Ovary (tissue), 7 donors: ENCODE measurements at regions not wholly inside any gene's neighbourhood (a gene's known extent, or its start where the extent isn't known, plus 50 kb on each side); places are given as distances from the start of the nearest gene placed in this dataset.
"Not testable (repeated sequence)": the region's sequence is repeated elsewhere in the genome, so short reads cannot be mapped to it uniquely, and the experiment has no call there.

Experiments
- DNase-seq, 5 donors: peaks; one replicate each; pipeline ENCODE4 v3.0.0-alpha.2; 2019 to 2020
- H3K27ac ChIP-seq, 2 donors: fragments of 200-600 bp; one replicate each; pipeline versions ENCODE4 v1.5.1 to v1.8.0; 2019 to 2022
- H3K27me3 ChIP-seq: fragments of 200-600 bp; one replicate; pipeline ENCODE4 v1.8.0; 2022
- H3K36me3 ChIP-seq: fragments of 200-600 bp; sonication (generic); one replicate; pipeline ENCODE4 v1.5.1; 2019
- H3K4me1 ChIP-seq: one replicate; pipeline ENCODE4 v1.8.1; 2013; ENCODE audit warnings: mild to moderate bottlenecking, moderate library complexity; ENCODE audit not compliant: insufficient read depth
- H3K4me3 ChIP-seq: fragments of 200-600 bp; sonication (generic); one replicate; pipeline ENCODE4 v1.5.1; 2017
- H3K9me3 ChIP-seq, 2 donors: fragments of 200-600 bp in 1 of 2; sonication (generic) in 1 of 2; one replicate each; pipeline versions ENCODE4 v1.5.1 to v1.8.1; 2013 to 2019; ENCODE audit warnings: mild to moderate bottlenecking in 1 of 2, moderate library complexity in 1 of 2
- EP300 ChIP-seq: sonication (generic); formaldehyde crosslinking; IDR thresholded peaks from one replicate; pipeline ENCODE4 v1.6.1; 2017; ENCODE audit warnings: antibody characterized with exemption
- POLR2A ChIP-seq: fragments of 450-650 bp; IDR thresholded peaks from one replicate; pipeline ENCODE4 v1.6.1; 2017; ENCODE audit warnings: antibody characterized with exemption, mild to moderate bottlenecking, moderate library complexity
- WGBS, 3 donors: extraction: QIAGEN DNeasy Blood & Tissue Kit in 1 of 3; methylation state at CpG; one replicate each; pipeline versions ENCODE4 v1.1.5 to v1.1.7; 2013 to 2017; 5-methylcytosine and 5-hydroxymethylcytosine counted together
- intact Hi-C, 4 donors: fragments of 100-400 bp; cut with DNase I; formaldehyde crosslinking; loops; one replicate each; pipeline versions ENCODE4 v1.11.0 to v1.15.1; 2022 to 2023
- TF ChIP-seq, protein P1 (sequence below), 3 donors: fragments of 450-650 bp in 2 of 3; fragments of 200-600 bp in 1 of 3; IDR thresholded peaks; one replicate each; pipeline versions ENCODE4 v1.5.1 to v1.8.0; 2016 to 2022; ENCODE audit warnings: antibody characterized with exemption in 3 of 3, mild to moderate bottlenecking in 1 of 3
- donor health status: DM: no; HTN: no; CAD: no; lungs with moderate emphysema.
- donor health status: DM: no; HTN: no; CAD: no.
- donor health status: Bipolar disorder and iron deficiency.
- donor health status: DM: no; HTN: no; CAD: no.
- donor health status: DM: yes; HTN: yes; CAD: no.

DNA sequence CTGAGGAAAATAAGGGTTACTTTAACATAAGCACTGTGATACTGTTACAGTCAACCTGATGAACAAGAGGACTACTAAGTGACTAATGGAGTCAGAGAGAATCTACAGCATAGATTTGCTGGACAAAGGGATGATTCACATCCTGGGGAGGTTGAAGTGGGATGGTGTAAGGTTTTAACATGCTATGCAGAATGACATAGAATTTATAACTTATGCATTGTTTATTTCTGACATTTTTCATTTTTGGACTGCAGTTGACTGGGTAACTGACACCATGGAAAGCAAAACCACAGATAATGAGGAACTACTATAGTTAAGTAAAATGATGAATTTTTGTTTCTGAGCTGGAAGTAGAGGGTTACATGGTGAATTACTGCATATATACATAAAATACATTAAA lies 389.2 kb downstream of the MAT2B start:
- no peaks in the 10 kb centered on the region for H3K4me1 ChIP-seq
- TF ChIP-seq EP300, result no peak
- no peaks in the 10 kb centered on the region for H3K9me3 ChIP-seq
- no peaks in the 10 kb centered on the region for H3K36me3 ChIP-seq
- no peaks in the 10 kb centered on the region for H3K27me3 ChIP-seq
- no peak for DNase-seq
- intact Hi-C loops, result no loop called here
- no peak overlapping the region for H3K27ac ChIP-seq
- no peak overlapping the region for H3K4me3 ChIP-seq

DNA sequence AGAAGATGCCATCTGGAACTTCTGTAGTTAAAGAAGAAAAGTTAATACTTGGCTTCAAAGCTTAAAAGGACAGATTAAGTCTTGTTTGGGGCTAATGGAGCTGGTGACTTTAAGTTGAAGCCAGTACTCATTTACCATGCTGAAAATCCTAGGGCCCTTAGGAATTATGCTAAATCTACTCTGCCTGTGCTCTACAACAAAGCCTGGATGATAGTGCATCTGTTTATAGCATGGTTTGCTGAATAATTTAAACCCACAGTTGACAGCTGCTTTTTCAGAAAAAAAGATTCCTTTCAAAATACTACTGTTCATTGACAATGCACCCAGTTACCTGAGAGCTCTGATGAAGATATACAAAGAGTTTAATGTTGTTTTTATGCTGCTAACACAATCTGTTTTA lies 393.5 kb downstream of the MAT2B start:
- H3K27me3 ChIP-seq, result no peaks in the 10 kb centered on the region
- intact Hi-C loops, result no loop called here
- no peaks in the 10 kb centered on the region for H3K9me3 ChIP-seq
- TF ChIP-seq, protein P1, sequence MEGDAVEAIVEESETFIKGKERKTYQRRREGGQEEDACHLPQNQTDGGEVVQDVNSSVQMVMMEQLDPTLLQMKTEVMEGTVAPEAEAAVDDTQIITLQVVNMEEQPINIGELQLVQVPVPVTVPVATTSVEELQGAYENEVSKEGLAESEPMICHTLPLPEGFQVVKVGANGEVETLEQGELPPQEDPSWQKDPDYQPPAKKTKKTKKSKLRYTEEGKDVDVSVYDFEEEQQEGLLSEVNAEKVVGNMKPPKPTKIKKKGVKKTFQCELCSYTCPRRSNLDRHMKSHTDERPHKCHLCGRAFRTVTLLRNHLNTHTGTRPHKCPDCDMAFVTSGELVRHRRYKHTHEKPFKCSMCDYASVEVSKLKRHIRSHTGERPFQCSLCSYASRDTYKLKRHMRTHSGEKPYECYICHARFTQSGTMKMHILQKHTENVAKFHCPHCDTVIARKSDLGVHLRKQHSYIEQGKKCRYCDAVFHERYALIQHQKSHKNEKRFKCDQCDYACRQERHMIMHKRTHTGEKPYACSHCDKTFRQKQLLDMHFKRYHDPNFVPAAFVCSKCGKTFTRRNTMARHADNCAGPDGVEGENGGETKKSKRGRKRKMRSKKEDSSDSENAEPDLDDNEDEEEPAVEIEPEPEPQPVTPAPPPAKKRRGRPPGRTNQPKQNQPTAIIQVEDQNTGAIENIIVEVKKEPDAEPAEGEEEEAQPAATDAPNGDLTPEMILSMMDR (IDR thresholded peaks at IDR 0.05), result no peak
- TF ChIP-seq POLR2A, result no peak
- no peak for TF ChIP-seq EP300
- no peaks in the 10 kb centered on the region for H3K4me1 ChIP-seq
- no peak overlapping the region for H3K4me3 ChIP-seq
- DNase-seq, result no peak
- no peaks in the 10 kb centered on the region for H3K36me3 ChIP-seq
- H3K27ac ChIP-seq, result no peak overlapping the region

DNA sequence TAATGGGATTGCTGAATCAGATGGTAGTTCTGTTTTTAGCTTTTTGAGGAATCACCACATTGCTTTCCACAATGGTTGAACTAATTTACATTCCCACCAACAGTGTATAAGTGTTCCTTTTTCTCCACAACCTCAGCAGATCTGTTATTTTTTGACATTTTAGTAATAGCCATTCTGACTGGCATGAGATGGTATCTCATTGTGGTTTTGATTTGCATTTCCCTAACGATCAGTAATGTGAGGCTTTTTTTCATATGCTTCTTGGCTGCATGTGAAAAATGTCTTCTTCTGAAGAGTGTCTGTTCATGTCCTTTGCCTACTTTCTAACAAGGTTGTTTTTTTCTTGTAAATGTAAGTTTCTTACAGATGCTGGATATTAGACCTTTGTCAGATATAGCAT lies 402.4 kb downstream of the MAT2B start:
- H3K9me3 ChIP-seq, H3K4me1 ChIP-seq, H3K27me3 ChIP-seq, DNase-seq, intact Hi-C loops, H3K4me3 ChIP-seq, H3K36me3 ChIP-seq, H3K27ac ChIP-seq: not testable (repeated sequence)
- 66 to 83% (median 69%) methylated on average over 1 of the region's 1 CpG for WGBS, 3 donors

DNA sequence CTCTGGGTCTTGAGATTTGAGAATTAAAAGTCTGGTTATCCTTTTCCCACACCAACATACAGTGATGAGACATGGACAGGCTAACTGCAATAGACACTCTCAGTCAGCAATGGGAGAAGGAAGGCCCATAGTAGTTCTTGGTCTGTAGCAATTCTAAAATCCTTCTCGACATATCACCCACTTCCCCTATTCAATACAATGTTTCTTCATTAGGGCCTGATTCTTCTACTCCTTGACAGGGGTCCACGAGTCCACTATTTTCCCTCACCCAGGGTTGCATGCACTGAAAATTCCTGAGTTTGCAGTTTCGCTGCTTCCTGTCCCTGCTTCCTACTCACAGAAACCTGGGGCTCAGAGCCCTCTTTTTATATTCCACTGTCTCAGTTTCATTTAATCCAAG lies 402.8 kb downstream of the MAT2B start:
- Histone ChIP-seq H3K27ac (no peak overlapping the region), H3K9me3 (no peaks in the 10 kb centered on the region), H3K36me3 (no peaks in the 10 kb centered on the region), H3K4me1 (no peaks in the 10 kb centered on the region), H3K4me3 (no peak overlapping the region), H3K27me3 (no peaks in the 10 kb centered on the region)
- TF ChIP-seq POLR2A (no peak), EP300 (no peak)
- TF ChIP-seq, protein P1 (IDR thresholded peaks at IDR 0.05), result no peak
- DNase-seq, result no peak
- intact Hi-C loops, result no loop called here
- WGBS, 3 donors, result 68 to 72% (median 69%) methylated on average over 3 of the region's 3 CpGs

DNA sequence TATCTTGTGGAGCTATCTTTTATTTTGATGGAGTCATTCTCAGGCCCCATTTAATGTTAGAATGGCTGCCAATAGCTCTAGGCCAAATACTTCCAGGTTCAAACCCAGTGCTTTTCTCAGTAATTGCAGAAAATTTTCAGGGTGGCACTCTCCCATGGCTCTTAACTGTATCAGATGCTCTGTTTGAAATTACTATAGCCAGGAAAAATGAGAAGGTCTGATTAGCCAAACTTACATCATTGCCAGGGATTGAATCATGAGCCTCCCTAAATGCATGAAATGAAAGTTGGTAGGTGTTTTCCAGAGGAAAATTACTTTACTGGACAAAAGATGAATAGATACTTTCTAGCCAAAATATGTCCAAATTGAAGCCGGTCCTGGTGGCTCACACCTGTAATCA lies 404.8 kb downstream of the MAT2B start:
- TF ChIP-seq POLR2A (no peak), EP300 (no peak)
- TF ChIP-seq, protein P1 (IDR thresholded peaks at IDR 0.05), result no peak
- no peak for DNase-seq
- no peaks in the 10 kb centered on the region for H3K27me3 ChIP-seq
- no peaks in the 10 kb centered on the region for H3K9me3 ChIP-seq
- H3K4me3 ChIP-seq, result no peak overlapping the region
- intact Hi-C loops, result no loop called here
- no peaks in the 10 kb centered on the region for H3K4me1 ChIP-seq
- no peak overlapping the region for H3K27ac ChIP-seq
- no peaks in the 10 kb centered on the region for H3K36me3 ChIP-seq
- WGBS, 3 donors, result 83 to 100% (median 94%) methylated on average over 1 of the region's 1 CpG

DNA sequence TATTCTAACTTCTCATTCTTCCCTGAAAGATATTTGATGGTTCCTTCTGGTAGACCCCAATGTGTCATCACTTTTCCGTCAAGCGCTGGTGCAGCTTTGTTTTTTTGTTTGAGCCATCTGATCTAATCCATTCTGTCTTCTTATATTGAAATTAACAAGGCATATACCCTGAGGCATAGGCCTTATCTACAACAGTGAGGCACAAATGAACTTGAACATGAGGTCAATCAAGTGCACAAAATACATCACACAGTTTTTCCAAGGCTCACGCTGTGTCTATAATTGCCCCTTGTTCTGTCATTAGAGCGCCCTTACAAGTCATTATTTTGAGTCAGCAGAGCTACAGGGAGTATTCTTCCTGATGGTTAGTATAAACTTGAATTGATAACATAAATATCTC lies 406.6 kb downstream of the MAT2B start:
- Histone ChIP-seq H3K36me3 (no peaks in the 10 kb centered on the region), H3K4me3 (no peak overlapping the region), H3K27me3 (no peaks in the 10 kb centered on the region), H3K4me1 (no peaks in the 10 kb centered on the region), H3K27ac (no peak overlapping the region), H3K9me3 (no peaks in the 10 kb centered on the region)
- no peak for DNase-seq
- no peak for TF ChIP-seq POLR2A
- intact Hi-C loops, result no loop called here
- 81 to 82% (median 81%) methylated on average over 4 of the region's 4 CpGs for WGBS, 3 donors
